SK-N-SH (cell line): ENCODE measurements at regions not wholly inside any gene's neighbourhood (a gene's known extent, or its start where the extent isn't known, plus 50 kb on each side); places are given as distances from the start of the nearest gene placed in this dataset.

Experiments
- CTCF ChIA-PET: fragments of 300-600, 350-600 bp; formaldehyde crosslinking; extraction: SDS; loops from one replicate; lab custom pipeline; 2021; lab: Yijun Ruan, JAX
- POLR2A ChIA-PET: fragments of 350-600 bp; sonication (Branson Sonifier 250); formaldehyde crosslinking; extraction: SDS; loops from one replicate; lab custom pipeline; 2020; ENCODE audit warnings: antibody characterized with exemption, inconsistent platforms; lab: Yijun Ruan, JAX
- DNase-seq: peaks from one replicate; pipeline ENCODE4 v3.0.0; 2012
- H2AFZ ChIP-seq: fragments of 200-600 bp; sonication (generic); 2 replicates; pipeline ENCODE4 v1.8.1; 2016; ENCODE audit warnings: antibody characterized with exemption, mild to moderate bottlenecking, low read depth
- H3F3A ChIP-seq: fragments of 200-600 bp; sonication (generic); replicated peaks from 2 replicates; pipeline ENCODE3; 2016; ENCODE audit warnings: antibody characterized with exemption, mild to moderate bottlenecking; ENCODE audit not compliant: insufficient read depth
- H3K27ac ChIP-seq, 2 experiments: fragments of 200-500 bp in 1 of 2; fragments of 200-600 bp in 1 of 2; sonication (Bioruptor generic) in 1 of 2; sonication (generic), shearing (Covaris generic) in 1 of 2; 2 replicates each; pipeline versions ENCODE4 v1.5.1 to v1.6.1; 2014 to 2016; ENCODE audit warnings: low read depth in 2 of 2, inconsistent platforms in 1 of 2, low read length in 1 of 2, mild to moderate bottlenecking in 1 of 2, mixed read lengths in 1 of 2
- H3K27me3 ChIP-seq: fragments of 200-600 bp; sonication (generic), shearing (Covaris generic); 2 replicates; pipeline ENCODE4 v1.6.1; 2016; ENCODE audit warnings: mixed run types; ENCODE audit not compliant: insufficient read depth
- H3K36me3 ChIP-seq, 2 experiments: fragments of 200-500 bp in 1 of 2; fragments of 200-600 bp in 1 of 2; sonication (Bioruptor generic) in 1 of 2; sonication (generic) in 1 of 2; replicated peaks in 1 of 2; 2 replicates each; pipeline versions ENCODE3 to v1.5.1; 2014 to 2016; ENCODE audit warnings: low read length in 1 of 2, mild to moderate bottlenecking in 1 of 2; ENCODE audit not compliant: insufficient read depth in 2 of 2, control insufficient read depth in 1 of 2
- H3K4me1 ChIP-seq, 2 experiments: fragments of 200-500 bp in 1 of 2; fragments of 200-600 bp in 1 of 2; sonication (Bioruptor generic) in 1 of 2; sonication (generic), shearing (Covaris generic) in 1 of 2; 2 replicates each; pipeline versions ENCODE4 v1.5.1 to v1.6.1; 2014 to 2016; ENCODE audit warnings: low read depth in 1 of 2, low read length in 1 of 2, mixed run types in 1 of 2; ENCODE audit not compliant: insufficient read depth in 2 of 2, control insufficient read depth in 1 of 2
- H3K4me2 ChIP-seq: fragments of 200-600 bp; sonication (generic), shearing (Covaris generic); 2 replicates; pipeline ENCODE4 v1.6.1; 2017; ENCODE audit warnings: mixed run types
- H3K4me3 ChIP-seq, 2 experiments: fragments of 200-500 bp in 1 of 2; fragments of 200-600 bp in 1 of 2; sonication (Bioruptor generic) in 1 of 2; sonication (generic), shearing (Covaris generic) in 1 of 2; 2 replicates each; pipeline versions ENCODE4 v1.5.1 to v1.8.1; 2014 to 2016; ENCODE audit warnings: low read depth in 2 of 2, inconsistent platforms in 1 of 2, low read length in 1 of 2, mild to moderate bottlenecking in 1 of 2, mixed read lengths in 1 of 2, moderate library complexity in 1 of 2
- H3K79me2 ChIP-seq: fragments of 200-600 bp; sonication (generic); 2 replicates; pipeline ENCODE4 v1.8.1; 2017; ENCODE audit warnings: mild to moderate bottlenecking; ENCODE audit not compliant: insufficient read depth
- H3K9ac ChIP-seq: fragments of 200-600 bp; sonication (generic); 2 replicates; pipeline ENCODE4 v1.6.1; 2017; ENCODE audit warnings: mixed run types
- H3K9me2 ChIP-seq: fragments of 200-600 bp; sonication (generic); 2 replicates; pipeline ENCODE4 v1.6.1; 2017; ENCODE audit warnings: mixed run types
- H3K9me3 ChIP-seq: fragments of 200-600 bp; sonication (generic); 2 replicates; pipeline ENCODE4 v1.6.1; 2017; ENCODE audit warnings: mixed run types, mild to moderate bottlenecking, moderate library complexity
- H4K20me1 ChIP-seq: fragments of 200-600 bp; sonication (generic); 2 replicates; pipeline ENCODE4 v1.6.1; 2017; ENCODE audit warnings: mild to moderate bottlenecking, mixed run types; ENCODE audit not compliant: insufficient read depth
- CTCF ChIP-seq: fragments of 200-600 bp; sonication (generic); IDR thresholded peaks from 2 replicates; pipeline ENCODE4 v1.6.1; 2017; ENCODE audit warnings: antibody characterized with exemption, mild to moderate bottlenecking, moderate library complexity
- EP300 ChIP-seq, 2 experiments: IDR thresholded peaks; 2 replicates each; pipeline versions ENCODE4 v1.4.0 to v1.6.1; 2012; ENCODE audit warnings: borderline replicate concordance in 1 of 2, low read depth in 1 of 2, low read length in 1 of 2
- JUND ChIP-seq: IDR thresholded peaks from 2 replicates; pipeline ENCODE4 v1.4.0; 2012
- NFIC ChIP-seq: IDR thresholded peaks from 2 replicates; pipeline ENCODE4 v1.4.0; 2012; ENCODE audit warnings: borderline replicate concordance
- PBX3 ChIP-seq: IDR thresholded peaks from 2 replicates; pipeline ENCODE4; 2012
- POLR2AphosphoS5 ChIP-seq: IDR thresholded peaks from 2 replicates; pipeline ENCODE4 v1.6.1; 2012; ENCODE audit warnings: low read depth, low read length
- RXRA ChIP-seq: IDR thresholded peaks from 2 replicates; pipeline ENCODE4 v1.4.0; 2012; ENCODE audit warnings: low read depth, mild to moderate bottlenecking, borderline replicate concordance
- TAF1 ChIP-seq: IDR thresholded peaks from 2 replicates; pipeline ENCODE4 v1.6.1; 2012; ENCODE audit warnings: low read depth, mild to moderate bottlenecking, low read length, moderate library complexity, borderline replicate concordance
- TEAD4 ChIP-seq: IDR thresholded peaks from 2 replicates; pipeline ENCODE4 v1.4.0; 2012; ENCODE audit warnings: mild to moderate bottlenecking, borderline replicate concordance; ENCODE audit not compliant: insufficient read depth
- USF2 ChIP-seq: fragments of 150-350 bp; IDR thresholded peaks from 2 replicates; pipeline ENCODE4 v1.6.1; 2017; ENCODE audit warnings: antibody characterized with exemption, low read length, low read depth, borderline replicate concordance
- WGBS: methylation state at CpG from one replicate; pipeline ENCODE4 v1.1.6; 2017; ENCODE audit warnings: low lambda C conversion rate; 5-methylcytosine and 5-hydroxymethylcytosine counted together

GRCh38 chr13:24074678-24075077, 85.8 kb upstream of the SPATA13 start:
- H3K4me1 ChIP-seq = no peaks in the 10 kb centered on the region; a peak in 1 of 4 replicates
- no peak overlapping the region for H2AFZ ChIP-seq
- H3K79me2 ChIP-seq = no peaks in the 10 kb centered on the region
- H3K4me2 ChIP-seq = no peak overlapping the region
- H3K9me3 ChIP-seq = no peaks in the 10 kb centered on the region
- no peaks in the 10 kb centered on the region for H3K9me2 ChIP-seq
- H3K36me3 ChIP-seq = no peaks in the 10 kb centered on the region
- no peak overlapping the region for H3K9ac ChIP-seq
- H3K4me3 ChIP-seq = no peak overlapping the region
- no peaks in the 10 kb centered on the region for H3F3A ChIP-seq
- no peak for DNase-seq
- no peak overlapping the region for H3K27ac ChIP-seq
- ChIA-PET POLR2A (no interaction called here), CTCF (no interaction called here)
- no peak for TF ChIP-seq USF2
- 63% methylated on average over 2 of the region's 2 CpGs for WGBS
- H3K27me3 ChIP-seq = no peaks in the 10 kb centered on the region
- no peaks in the 10 kb centered on the region for H4K20me1 ChIP-seq

GRCh38 chr13:24075137-24075975, 85.2 kb upstream of the SPATA13 start:
- H3K4me3 ChIP-seq = no peak overlapping the region
- no peaks in the 10 kb centered on the region for H4K20me1 ChIP-seq
- H3K27me3 ChIP-seq = no peaks in the 10 kb centered on the region
- no peak overlapping the region for H3K27ac ChIP-seq
- no peaks in the 10 kb centered on the region for H3F3A ChIP-seq
- H2AFZ ChIP-seq = no peak overlapping the region
- no peak for DNase-seq
- no peak overlapping the region for H3K9ac ChIP-seq
- 59% methylated on average over 7 of the region's 7 CpGs for WGBS
- TF ChIP-seq EP300 (IDR thresholded peaks at IDR 0.05; ENCODE audit: borderline replicate concordance in 1 of 2, low read depth in 1 of 2, low read length in 1 of 2) = no peak
- peak; percentile 13; the same call in 1 of the 2 replicates for TF ChIP-seq PBX3
- TF ChIP-seq NFIC = peak; percentile 34
- no peak; the same call in 1 of the 2 replicates for TF ChIP-seq RXRA
- TF ChIP-seq CTCF = no peak
- no peak for TF ChIP-seq JUND
- TF ChIP-seq TEAD4 = no peak
- no peak for TF ChIP-seq POLR2AphosphoS5
- no peak for TF ChIP-seq TAF1
- no peaks in the 10 kb centered on the region; a peak in 1 of 4 replicates for H3K4me1 ChIP-seq
- H3K9me2 ChIP-seq = no peaks in the 10 kb centered on the region
- CTCF ChIA-PET = interaction anchor here (1.5 to 1.7 kb wide), 2 partner anchors 14 to 55 kb away, joined by 4 to 5 read pairs; no protein-coding TSS in a partner anchor
- no peaks in the 10 kb centered on the region for H3K79me2 ChIP-seq
- no peaks in the 10 kb centered on the region for H3K36me3 ChIP-seq
- no peak overlapping the region for H3K4me2 ChIP-seq
- POLR2A ChIA-PET = no interaction called here
- H3K9me3 ChIP-seq = no peaks in the 10 kb centered on the region
